CD14-positive monocyte (primary cell): ENCODE measurements at regions not wholly inside any gene's neighbourhood (a gene's known extent, or its start where the extent isn't known, plus 50 kb on each side); places are given as distances from the start of the nearest gene placed in this dataset.

Experiments used
- DNase-seq, 3 donors: peaks; one replicate each; pipeline ENCODE4 v3.0.0-alpha.2; 2011 to 2022
- H2AFZ ChIP-seq: 2 replicates; pipeline ENCODE4 v1.6.0; 2012; ENCODE audit warnings: mild to moderate bottlenecking, low read depth, low read length, inconsistent platforms; ENCODE audit not compliant: insufficient read depth, poor library complexity, severe bottlenecking
- H3K27ac ChIP-seq, 2 donors: 1 replicate in 1 of 2; 2 replicates in 1 of 2; pipeline ENCODE4 v1.5.1; 2012 to 2013; ENCODE audit warnings: low read length in 2 of 2, control low read depth in 1 of 2, inconsistent platforms in 1 of 2, low read depth in 1 of 2, mild to moderate bottlenecking in 1 of 2
- H3K27me3 ChIP-seq, 2 donors: one replicate each; pipeline versions ENCODE4 v1.6.0 to v1.6.1; 2011 to 2013; ENCODE audit warnings: low read length in 2 of 2; ENCODE audit not compliant: control insufficient read depth in 2 of 2, insufficient read depth in 2 of 2
- H3K36me3 ChIP-seq, 2 donors: replicated peaks in 1 of 2; 1 replicate in 1 of 2; 2 replicates in 1 of 2; pipeline versions ENCODE4 v1.5.1 to v1.6.1; 2012 to 2013; ENCODE audit warnings: low read length in 2 of 2, control low read depth in 1 of 2, inconsistent platforms in 1 of 2, mild to moderate bottlenecking in 1 of 2; ENCODE audit not compliant: insufficient read depth in 2 of 2, control insufficient read depth in 1 of 2
- H3K4me1 ChIP-seq, 2 donors: 1 replicate in 1 of 2; 2 replicates in 1 of 2; pipeline versions ENCODE4 v1.5.1 to v1.6.1; 2012 to 2013; ENCODE audit warnings: low read length in 2 of 2, control low read depth in 1 of 2, inconsistent platforms in 1 of 2, mild to moderate bottlenecking in 1 of 2, moderate library complexity in 1 of 2; ENCODE audit not compliant: insufficient read depth in 2 of 2, control insufficient read depth in 1 of 2
- H3K4me2 ChIP-seq: replicated peaks from 2 replicates; pipeline ENCODE3; 2012; ENCODE audit warnings: low read length, moderate library complexity, mild to moderate bottlenecking; ENCODE audit not compliant: poor library complexity, severe bottlenecking; ENCODE audit errors: extremely low read depth
- H3K4me3 ChIP-seq, 3 experiments: fragments of 200-600 bp in 1 of 3; sonication (generic) in 1 of 3; replicated peaks in 1 of 3; 1 replicate in 2 of 3; 2 replicates in 1 of 3; pipeline ENCODE4 v1.5.1; 2011 to 2013; ENCODE audit warnings: low read length in 3 of 3, mild to moderate bottlenecking in 3 of 3, control low read depth in 2 of 3, low read depth in 2 of 3, inconsistent platforms in 1 of 3, moderate library complexity in 1 of 3
- H3K79me2 ChIP-seq: 2 replicates; pipeline ENCODE4 v1.6.0; 2012; ENCODE audit warnings: mild to moderate bottlenecking, control low read depth, inconsistent platforms, low read length, moderate library complexity; ENCODE audit not compliant: insufficient read depth
- H3K9ac ChIP-seq: 2 replicates; pipeline ENCODE4 v1.6.0; 2017; ENCODE audit warnings: low read length, mild to moderate bottlenecking; ENCODE audit not compliant: insufficient read depth, poor library complexity, severe bottlenecking
- H3K9me3 ChIP-seq, 2 donors: replicated peaks in 1 of 2; 1 replicate in 1 of 2; 2 replicates in 1 of 2; pipeline versions ENCODE4 v1.5.1 to v1.6.1; 2012 to 2013; ENCODE audit warnings: low read length in 2 of 2, control low read depth in 1 of 2; ENCODE audit not compliant: control insufficient read depth in 1 of 2, insufficient read depth in 1 of 2
- H4K20me1 ChIP-seq: 2 replicates; pipeline ENCODE4 v1.6.0; 2012; ENCODE audit warnings: mild to moderate bottlenecking, low read length, control low read depth, moderate library complexity; ENCODE audit not compliant: insufficient read depth
- H3K27ac Mint-ChIP-seq, 7 donors: one replicate each; pipeline ENCODE4 v1.8.0; 2020; ENCODE audit warnings: mild to moderate bottlenecking in 7 of 7, mixed read lengths in 7 of 7, moderate library complexity in 6 of 7, inconsistent platforms in 2 of 7
- H3K27me3 Mint-ChIP-seq, 3 donors: one replicate each; pipeline ENCODE4 v1.8.0; 2021 to 2022; ENCODE audit warnings: low read depth in 3 of 3, mild to moderate bottlenecking in 3 of 3, mixed read lengths in 3 of 3, moderate library complexity in 3 of 3, inconsistent platforms in 1 of 3
- H3K36me3 Mint-ChIP-seq, 2 donors: one replicate each; pipeline ENCODE4 v1.8.0; 2020; ENCODE audit warnings: mixed read lengths in 2 of 2, inconsistent platforms in 1 of 2, mild to moderate bottlenecking in 1 of 2
- H3K4me1 Mint-ChIP-seq: one replicate; pipeline ENCODE4 v1.8.0; 2020; ENCODE audit warnings: mild to moderate bottlenecking, mixed read lengths
- H3K4me3 Mint-ChIP-seq, 2 donors: one replicate each; pipeline ENCODE4 v1.8.0; 2020; ENCODE audit warnings: mild to moderate bottlenecking in 2 of 2, mixed read lengths in 2 of 2, moderate library complexity in 1 of 2
- H3K9me3 Mint-ChIP-seq, 7 donors: one replicate each; pipeline ENCODE4 v1.8.0; 2020 to 2022; ENCODE audit warnings: mixed read lengths in 7 of 7, mild to moderate bottlenecking in 6 of 7, moderate library complexity in 6 of 7, inconsistent platforms in 2 of 7
- CTCF ChIP-seq: fragments of 200-600 bp; IDR thresholded peaks from one replicate; pipeline ENCODE4 v1.8.0; 2022; ENCODE audit warnings: antibody characterized with exemption, mild to moderate bottlenecking
- WGBS: methylation state at CpG from one replicate; pipeline ENCODE4 v1.1.5; 2013; ENCODE audit warnings: missing lambda C conversion rate; ENCODE audit not compliant: insufficient coverage; 5-methylcytosine and 5-hydroxymethylcytosine counted together
- intact Hi-C, 2 donors: fragments of 100-400 bp; cut with micrococcal nuclease; formaldehyde crosslinking; loops; one replicate each; pipeline versions ENCODE4 v1.15.0 to v1.15.1; 2023

GRCh38 chr13:97549201-97549600, 115.2 kb downstream of the RAP2A start:
- H3K79me2 ChIP-seq = no peaks in the 10 kb centered on the region
- peaks cover 0 to 8% of the 10 kb centered on the region in 2 donors for H3K9me3 ChIP-seq
- Mint-ChIP-seq H3K4me1 (no peaks in the 10 kb centered on the region), H3K4me3 (no peak overlapping the region), H3K27me3 (no peaks in the 10 kb centered on the region), H3K36me3 (no peaks in the 10 kb centered on the region), H3K9me3 (peaks cover 0 to 11% (median 4%) of the 10 kb centered on the region in 7 donors), H3K27ac (no peak overlapping the region)
- no peak overlapping the region for H3K27ac ChIP-seq
- no peak for TF ChIP-seq CTCF
- no peaks in the 10 kb centered on the region for H4K20me1 ChIP-seq
- no peak overlapping the region for H3K4me2 ChIP-seq
- DNase-seq = no peak
- H2AFZ ChIP-seq = no peak overlapping the region
- no peaks in the 10 kb centered on the region for H3K27me3 ChIP-seq
- H3K36me3 ChIP-seq = no peaks in the 10 kb centered on the region
- no peak overlapping the region for H3K4me3 ChIP-seq
- intact Hi-C loops = no loop called here
- no peaks in the 10 kb centered on the region for H3K4me1 ChIP-seq
- H3K9ac ChIP-seq = no peak overlapping the region
- WGBS = 78% methylated on average over 1 of the region's 1 CpG

GRCh38 chr13:97554496-97554895, 120.5 kb downstream of the RAP2A start:
- H3K9me3 Mint-ChIP-seq = peaks cover 0 to 5% (median 2%) of the 10 kb centered on the region in 7 donors
- no peaks in the 10 kb centered on the region for H3K36me3 ChIP-seq
- intact Hi-C loops = no loop called here

More at GRCh38 chr13:97554496-97554895, 120.5 kb downstream of the RAP2A start:
- no peak overlapping the region for H3K9ac ChIP-seq
- no peak overlapping the region for H3K27ac ChIP-seq
- Mint-ChIP-seq H3K36me3 (no peaks in the 10 kb centered on the region), H3K4me3 (no peak overlapping the region), H3K27ac (no peak overlapping the region), H3K27me3 (peaks cover 0 to 1% (median 0%) of the 10 kb centered on the region in 3 donors), H3K4me1 (no peaks in the 10 kb centered on the region)
- H3K9me3 ChIP-seq = peaks cover 0 to 3% of the 10 kb centered on the region in 2 donors
- H3K4me1 ChIP-seq = no peaks in the 10 kb centered on the region
- no peak for TF ChIP-seq CTCF
- H3K4me3 ChIP-seq = no peak overlapping the region
- H2AFZ ChIP-seq = no peak overlapping the region
- DNase-seq = no peak
- WGBS = 83% methylated on average over 1 of the region's 2 CpGs
- no peaks in the 10 kb centered on the region for H3K79me2 ChIP-seq
- no peak overlapping the region for H3K4me2 ChIP-seq
- H4K20me1 ChIP-seq = no peaks in the 10 kb centered on the region
- H3K27me3 ChIP-seq = no peaks in the 10 kb centered on the region
